Muscle layer of duodenum (tissue), 2 donors: ENCODE measurements at regions not wholly inside any gene's neighbourhood (a gene's known extent, or its start where the extent isn't known, plus 50 kb on each side); places are given as distances from the start of the nearest gene placed in this dataset.
A peak's percentile ranks its signal among the peaks of the same experiment; 100 is the strongest.

ENCODE experiments used
- H3K27ac ChIP-seq: one replicate; pipeline ENCODE4 v1.7.0; 2013; ENCODE audit warnings: mild to moderate bottlenecking, low read length
- H3K27me3 ChIP-seq: one replicate; pipeline ENCODE4 v1.7.0; 2013; ENCODE audit warnings: low read depth, mild to moderate bottlenecking, control low read depth, low read length
- H3K36me3 ChIP-seq, 2 donors: one replicate each; pipeline ENCODE4 v1.7.0; 2013; ENCODE audit warnings: low read length in 2 of 2, control low read depth in 1 of 2, mild to moderate bottlenecking in 1 of 2; ENCODE audit not compliant: insufficient read depth in 2 of 2, control insufficient read depth in 1 of 2
- H3K4me1 ChIP-seq, 2 donors: one replicate each; pipeline ENCODE4 v1.7.0; 2013; ENCODE audit warnings: low read length in 2 of 2, mild to moderate bottlenecking in 2 of 2, control low read depth in 1 of 2, moderate library complexity in 1 of 2; ENCODE audit not compliant: insufficient read depth in 2 of 2, control insufficient read depth in 1 of 2
- H3K4me3 ChIP-seq, 2 donors: one replicate each; pipeline ENCODE4 v1.7.0; 2013; ENCODE audit warnings: low read length in 2 of 2, low read depth in 1 of 2, mild to moderate bottlenecking in 1 of 2
- H3K9me3 ChIP-seq, 2 donors: one replicate each; pipeline ENCODE4 v1.7.0; 2013; ENCODE audit warnings: low read length in 2 of 2, control low read depth in 1 of 2, mild to moderate bottlenecking in 1 of 2; ENCODE audit not compliant: control insufficient read depth in 1 of 2
- donor health status: healthy.

DNA sequence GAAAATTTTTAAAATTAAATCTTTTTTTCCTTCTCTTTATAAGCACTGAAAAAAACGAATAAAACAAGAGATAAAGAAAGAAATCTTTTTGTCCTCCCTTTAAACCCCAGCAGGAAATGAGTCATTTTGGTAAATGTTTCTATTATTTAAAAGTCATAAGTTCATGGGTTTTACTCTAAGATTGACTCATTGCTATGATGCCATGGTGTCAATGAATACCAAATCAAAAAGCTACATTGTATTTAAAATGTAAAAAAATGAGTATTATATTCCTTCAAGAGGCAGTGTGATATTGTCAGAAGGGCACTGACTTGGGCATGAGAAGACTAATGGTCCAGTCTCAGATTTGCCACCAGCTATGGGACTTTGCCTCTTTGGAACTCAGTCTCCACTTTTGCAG is 303.4 kb upstream of the DNAJC19 start:
- H3K4me1 ChIP-seq = no peaks in the 10 kb centered on the region
- no peaks in the 10 kb centered on the region for H3K27me3 ChIP-seq
- no peak overlapping the region for H3K4me3 ChIP-seq
- H3K36me3 ChIP-seq = no peaks in the 10 kb centered on the region
- H3K9me3 ChIP-seq = no peaks in the 10 kb centered on the region
- H3K27ac ChIP-seq = no peak overlapping the region

DNA sequence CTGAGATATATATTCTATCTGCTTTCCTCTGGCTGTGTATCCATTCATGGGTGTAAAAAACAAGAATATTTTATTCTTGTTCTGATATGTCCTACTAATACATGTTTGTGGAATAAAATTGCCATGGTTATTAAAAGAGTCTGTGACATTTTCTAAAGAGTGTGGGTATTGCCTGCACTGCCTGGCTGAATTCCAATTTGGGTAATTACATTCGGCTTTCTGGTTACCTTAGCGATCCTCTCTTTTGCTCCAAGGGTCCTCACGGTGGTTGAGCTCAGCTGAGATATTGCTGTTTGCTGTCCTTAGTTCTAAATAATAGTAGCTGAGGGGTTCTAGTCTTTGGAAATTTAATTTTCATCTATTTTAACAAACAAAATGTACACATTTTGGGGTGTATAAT is 301.4 kb upstream of the DNAJC19 start:
- no peaks in the 10 kb centered on the region for H3K4me1 ChIP-seq
- no peak overlapping the region for H3K4me3 ChIP-seq
- no peaks in the 10 kb centered on the region for H3K36me3 ChIP-seq
- H3K27me3 ChIP-seq = no peaks in the 10 kb centered on the region
- no peaks in the 10 kb centered on the region for H3K9me3 ChIP-seq
- no peak overlapping the region for H3K27ac ChIP-seq

DNA sequence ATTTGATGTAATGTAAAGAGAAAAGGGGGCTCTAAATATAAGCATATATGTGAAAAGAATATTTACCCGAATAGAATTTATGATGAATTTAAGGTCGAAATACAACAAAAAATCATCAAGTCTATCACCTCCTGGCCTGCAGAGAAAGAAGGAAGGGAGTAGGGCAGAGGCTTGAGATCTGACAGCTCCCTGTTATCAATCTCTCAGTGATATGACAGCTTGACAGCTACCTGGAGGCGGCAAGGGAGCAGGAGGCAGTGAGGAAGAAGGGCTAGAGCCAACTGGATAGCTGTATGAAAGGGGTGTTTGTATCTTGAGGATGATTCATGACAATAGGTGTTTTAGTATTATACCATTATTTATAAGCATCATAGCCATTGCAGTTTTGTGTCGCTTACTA is 299.8 kb upstream of the DNAJC19 start:
- Histone ChIP-seq H3K27ac (no peak overlapping the region), H3K4me3 (no peak overlapping the region), H3K4me1 (no peaks in the 10 kb centered on the region), H3K9me3 (no peaks in the 10 kb centered on the region), H3K27me3 (no peaks in the 10 kb centered on the region), H3K36me3 (no peaks in the 10 kb centered on the region)

DNA sequence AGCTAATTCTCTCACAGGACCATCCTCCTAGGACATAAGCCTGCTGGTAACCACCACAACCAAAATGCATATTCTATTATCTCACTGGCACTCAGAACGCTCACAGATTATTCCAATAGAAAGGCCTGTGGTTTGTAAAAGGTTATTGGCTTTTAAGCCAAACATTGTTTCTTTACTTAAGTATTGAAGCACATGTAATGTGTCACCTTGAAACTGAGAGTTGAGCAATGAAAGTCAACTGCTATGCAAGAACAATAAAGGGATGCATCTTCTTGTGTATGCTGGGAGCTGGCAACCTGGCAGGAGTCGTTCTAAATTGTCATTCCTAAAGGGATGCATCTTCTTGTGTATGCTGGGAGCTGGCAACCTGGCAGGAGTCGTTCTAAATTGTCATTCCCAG is 298.6 kb upstream of the DNAJC19 start:
- Histone ChIP-seq H3K36me3 (no peaks in the 10 kb centered on the region), H3K9me3 (no peaks in the 10 kb centered on the region), H3K27ac (no peak overlapping the region), H3K4me1 (no peaks in the 10 kb centered on the region), H3K4me3 (no peak overlapping the region), H3K27me3 (no peaks in the 10 kb centered on the region)

DNA sequence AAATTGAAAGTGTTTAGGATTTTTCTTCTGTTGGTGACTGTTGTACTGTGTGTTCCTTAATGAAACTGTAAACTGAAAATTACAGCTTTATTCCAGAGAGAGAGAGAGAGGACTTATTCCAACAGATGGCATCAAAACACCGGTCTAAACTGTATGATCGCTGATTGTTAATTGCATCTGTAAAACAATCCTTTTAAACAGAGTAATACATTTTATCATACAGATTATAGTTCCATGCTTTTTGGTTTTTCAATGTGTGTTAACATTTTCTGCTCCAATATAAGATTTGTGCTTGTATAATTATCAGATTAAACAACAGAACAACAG is 289.7 kb upstream of the DNAJC19 start:
- no peak overlapping the region for H3K27ac ChIP-seq
- no peak overlapping the region for H3K4me3 ChIP-seq
- no peaks in the 10 kb centered on the region for H3K36me3 ChIP-seq
- no peaks in the 10 kb centered on the region for H3K4me1 ChIP-seq
- no peaks in the 10 kb centered on the region for H3K9me3 ChIP-seq
- H3K27me3 ChIP-seq = no peaks in the 10 kb centered on the region

DNA sequence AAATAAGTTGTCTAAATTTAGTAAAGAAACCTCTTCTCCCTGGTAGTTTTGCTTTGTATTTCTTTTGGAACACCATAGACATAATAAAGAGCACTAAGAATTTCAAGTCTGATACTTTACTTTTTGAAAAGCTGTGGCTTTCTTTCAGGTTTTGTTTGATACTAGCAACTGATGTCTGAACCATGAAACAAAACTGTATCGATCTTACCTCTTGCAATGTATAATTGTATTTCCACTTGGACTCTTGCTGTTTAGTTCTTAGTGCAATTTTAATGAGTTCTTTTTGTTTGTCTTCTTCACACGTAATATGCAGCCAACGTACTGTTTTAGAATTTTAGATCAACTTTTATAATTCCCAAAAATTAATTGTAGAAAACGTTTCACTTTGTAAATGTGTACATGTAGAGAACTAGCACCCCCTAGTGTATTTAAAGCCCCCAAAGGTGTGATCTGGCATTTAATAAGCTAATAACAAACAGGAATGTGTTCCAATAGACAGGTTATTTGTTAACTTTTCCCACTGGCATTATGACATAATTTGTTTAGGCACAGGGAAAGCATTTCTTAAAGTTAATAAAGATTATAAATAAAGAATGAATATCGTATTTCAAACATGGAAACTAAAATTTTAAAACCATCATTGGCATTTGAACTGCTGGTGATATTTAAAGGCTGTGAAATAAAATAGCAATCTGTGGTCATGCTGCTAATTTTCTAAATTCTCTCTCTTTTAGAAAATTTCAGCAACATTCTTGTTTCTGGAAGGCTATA is 289.1 kb upstream of the DNAJC19 start:
- no peaks in the 10 kb centered on the region for H3K27me3 ChIP-seq
- no peak overlapping the region for H3K27ac ChIP-seq
- no peaks in the 10 kb centered on the region for H3K9me3 ChIP-seq
- no peaks in the 10 kb centered on the region for H3K4me1 ChIP-seq
- no peak overlapping the region for H3K4me3 ChIP-seq
- H3K36me3 ChIP-seq = no peaks in the 10 kb centered on the region

DNA sequence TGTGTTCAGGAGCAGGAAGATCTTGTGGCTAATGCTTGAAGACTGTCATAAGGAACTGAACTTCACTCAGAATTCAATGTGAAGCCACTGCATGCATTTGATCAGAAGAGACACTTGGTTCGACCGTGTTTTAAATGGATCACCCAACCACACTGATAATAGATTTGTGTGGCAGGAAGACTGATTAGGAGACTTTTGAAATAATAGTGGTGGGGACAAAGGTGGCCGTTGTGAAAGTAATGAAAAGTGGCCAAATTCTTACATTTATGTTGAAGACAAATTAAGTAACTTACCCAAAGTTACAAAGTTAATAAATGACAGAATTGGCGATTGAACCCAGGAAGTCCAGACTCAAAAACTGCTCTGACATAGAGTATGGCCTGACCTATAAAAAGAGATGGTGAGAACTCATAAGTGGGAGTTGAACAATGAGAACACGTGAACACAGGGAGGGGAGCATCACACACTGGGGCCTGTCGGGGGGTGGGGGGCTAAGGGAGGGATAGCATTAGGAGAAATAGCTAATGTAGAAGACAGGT is 286.9 kb upstream of the DNAJC19 start:
- Histone ChIP-seq H3K4me1 (no peaks in the 10 kb centered on the region), H3K36me3 (no peaks in the 10 kb centered on the region), H3K27me3 (no peaks in the 10 kb centered on the region), H3K27ac (no peak overlapping the region), H3K9me3 (no peaks in the 10 kb centered on the region), H3K4me3 (no peak overlapping the region)

DNA sequence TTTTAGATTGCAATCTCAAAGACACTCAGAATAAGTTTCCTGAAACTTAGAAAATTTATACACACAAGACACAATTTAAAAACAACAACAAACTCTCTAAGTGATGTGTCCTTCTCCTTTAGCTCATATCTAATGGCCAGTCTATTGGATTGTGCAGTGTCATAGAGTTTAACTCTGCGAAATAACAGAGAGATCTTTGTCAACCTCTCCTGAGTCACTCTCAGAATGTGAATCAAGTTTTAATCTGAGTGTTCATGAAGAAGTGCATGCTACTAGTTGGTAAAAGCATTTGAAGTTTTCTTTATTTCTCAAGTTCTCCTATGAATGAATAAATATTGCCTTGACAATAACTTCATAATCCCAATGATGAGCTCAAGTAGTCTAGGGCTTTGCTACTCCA is 284.5 kb upstream of the DNAJC19 start:
- Histone ChIP-seq H3K27me3 (no peaks in the 10 kb centered on the region), H3K4me1 (no peaks in the 10 kb centered on the region), H3K4me3 (no peak overlapping the region), H3K27ac (no peak overlapping the region), H3K9me3 (no peaks in the 10 kb centered on the region), H3K36me3 (no peaks in the 10 kb centered on the region)

DNA sequence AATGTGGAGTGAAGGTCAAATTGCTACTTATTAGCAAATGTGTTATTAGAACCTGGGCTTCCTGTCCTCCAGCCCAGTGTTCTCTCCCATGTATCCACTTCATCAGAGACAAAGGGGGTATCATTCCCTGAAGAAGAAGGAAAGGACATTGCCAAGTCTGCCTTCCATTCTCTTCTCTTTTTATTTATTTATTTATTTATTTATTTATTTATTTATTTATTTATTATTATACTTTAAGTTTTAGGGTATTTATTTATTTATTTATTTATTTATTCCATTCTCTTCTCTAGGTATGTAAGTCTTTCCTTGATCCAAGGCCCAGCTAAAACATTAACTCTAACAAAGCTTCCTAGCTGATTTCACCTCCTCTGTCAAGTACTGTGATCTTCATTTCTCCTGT is 277.8 kb upstream of the DNAJC19 start:
- Histone ChIP-seq H3K27ac (no peak overlapping the region), H3K4me1 (no peaks in the 10 kb centered on the region), H3K9me3 (no peaks in the 10 kb centered on the region), H3K36me3 (no peaks in the 10 kb centered on the region), H3K27me3 (no peaks in the 10 kb centered on the region), H3K4me3 (no peak overlapping the region)

DNA sequence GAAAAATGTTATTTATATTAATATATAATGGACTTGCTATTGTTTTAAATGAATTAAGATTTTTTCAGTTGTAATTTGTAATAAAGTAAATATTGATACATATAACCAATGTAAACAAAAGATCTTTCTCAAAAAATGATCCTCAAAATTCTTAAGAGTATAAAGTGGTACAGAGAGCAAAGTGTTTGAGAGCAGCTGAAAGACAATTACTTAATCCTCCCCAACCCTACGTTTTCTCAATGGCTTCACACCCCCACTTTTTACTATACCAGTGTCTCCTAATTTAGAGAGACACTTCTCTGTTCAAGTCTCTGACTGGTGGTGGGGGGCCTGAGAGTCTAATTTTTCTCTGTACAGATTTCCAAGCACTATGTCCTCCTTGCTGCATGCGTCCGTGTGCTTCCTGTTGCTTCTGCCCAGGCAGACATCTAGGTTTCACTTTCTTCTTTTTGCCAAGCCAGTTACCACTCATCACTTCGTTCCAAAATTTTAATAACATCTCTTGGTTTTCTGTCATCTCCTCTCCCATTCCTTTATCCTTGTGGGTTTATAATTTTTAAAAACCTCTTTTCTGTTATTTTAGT is 276.3 kb upstream of the DNAJC19 start:
- H3K4me1 ChIP-seq = no peaks in the 10 kb centered on the region
- no peaks in the 10 kb centered on the region for H3K36me3 ChIP-seq
- no peak overlapping the region for H3K27ac ChIP-seq
- H3K9me3 ChIP-seq = peaks cover 0 to 2% of the 10 kb centered on the region in 2 donors
- H3K4me3 ChIP-seq = peak overlapping the region; percentile 18 to 54
- no peaks in the 10 kb centered on the region for H3K27me3 ChIP-seq

DNA sequence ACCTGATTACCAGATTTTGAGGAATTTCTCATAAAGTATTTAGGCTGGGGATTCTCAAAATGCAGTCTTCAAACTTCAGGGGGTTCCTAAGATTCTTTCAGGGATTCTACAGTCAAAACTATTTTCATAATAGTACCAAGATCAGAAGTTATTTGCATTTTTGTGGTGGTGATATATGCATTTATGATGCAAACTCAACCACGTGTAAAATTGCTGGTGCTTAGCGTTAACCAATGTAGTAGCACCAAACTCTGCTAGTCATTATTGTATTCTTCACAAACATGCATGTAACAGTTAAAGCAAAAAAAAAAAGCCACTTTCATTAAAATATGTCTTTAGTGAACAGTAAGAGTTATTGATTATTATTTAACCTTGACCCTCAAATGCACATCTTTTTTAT is 274.9 kb upstream of the DNAJC19 start:
- Histone ChIP-seq H3K36me3 (no peaks in the 10 kb centered on the region), H3K4me1 (no peaks in the 10 kb centered on the region)

DNA sequence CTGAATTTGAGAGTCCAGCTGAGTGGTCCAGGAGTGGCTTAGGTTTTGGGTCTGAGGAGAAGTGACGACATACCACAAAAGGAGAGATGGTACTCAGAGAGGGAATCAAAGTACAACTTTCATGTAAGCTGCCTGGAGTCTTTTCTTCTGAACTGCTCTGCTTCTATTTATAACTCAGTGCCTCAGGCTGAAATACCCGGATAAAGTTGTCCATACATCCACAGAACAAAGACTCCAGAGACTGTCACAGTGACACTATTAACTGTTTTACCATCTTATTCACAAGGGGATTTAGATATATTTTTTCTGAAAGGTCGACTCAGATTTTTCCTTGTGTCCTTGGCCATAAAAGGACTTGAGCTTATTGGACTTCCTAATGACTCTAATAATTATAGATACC is 264.3 kb upstream of the DNAJC19 start:
- H3K4me1 ChIP-seq = no peaks in the 10 kb centered on the region
- H3K9me3 ChIP-seq = no peaks in the 10 kb centered on the region
- no peak overlapping the region for H3K27ac ChIP-seq
- no peak overlapping the region for H3K4me3 ChIP-seq
- no peaks in the 10 kb centered on the region for H3K27me3 ChIP-seq
- no peaks in the 10 kb centered on the region for H3K36me3 ChIP-seq

More for the DNA sequence above, 274.9 kb upstream of the DNAJC19 start:
- peaks cover 0 to 2% of the 10 kb centered on the region in 2 donors for H3K9me3 ChIP-seq
- H3K27me3 ChIP-seq = no peaks in the 10 kb centered on the region
- H3K4me3 ChIP-seq = no peak overlapping the region
- H3K27ac ChIP-seq = no peak overlapping the region
